ELR (cell line): ENCODE measurements at regions not wholly inside any gene's neighbourhood (a gene's known extent, or its start where the extent isn't known, plus 50 kb on each side); places are given as distances from the start of the nearest gene placed in this dataset.
"Not testable (repeated sequence)": the region's sequence is repeated elsewhere in the genome, so short reads cannot be mapped to it uniquely, and the experiment has no call there.

Experiments
- DNase-seq: peaks from one replicate; pipeline ENCODE4 v3.0.0-alpha.2; 2015; ENCODE audit warnings: low read depth

- no peak for DNase-seq
Measured at GRCh38 chr2:220347626-220348025, 720.2 kb downstream of the SLC4A3 start.

GRCh38 chr2:220348206-220348605, 720.8 kb downstream of the SLC4A3 start:
- no peak for DNase-seq

DNA sequence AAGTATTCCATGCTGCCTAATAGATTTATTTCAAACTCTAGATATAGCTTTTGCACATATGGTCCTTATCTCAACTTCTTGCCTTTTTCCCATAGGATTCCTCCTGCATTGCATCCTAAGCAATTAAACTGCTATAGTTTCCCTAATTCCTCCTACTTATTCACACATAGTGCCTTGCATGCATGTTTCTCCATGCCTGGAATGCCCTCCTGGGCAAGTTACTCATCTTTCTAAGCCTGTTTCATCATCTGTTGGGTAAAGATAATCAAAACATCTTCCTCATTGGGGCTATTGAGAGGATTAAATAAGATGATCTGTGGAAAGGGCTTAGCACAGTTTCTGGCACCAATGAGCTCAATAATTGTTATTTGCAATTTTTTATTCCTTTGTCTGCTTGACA, 726.5 kb downstream of the SLC4A3 start:
- peak; percentile 20 for DNase-seq

DNA sequence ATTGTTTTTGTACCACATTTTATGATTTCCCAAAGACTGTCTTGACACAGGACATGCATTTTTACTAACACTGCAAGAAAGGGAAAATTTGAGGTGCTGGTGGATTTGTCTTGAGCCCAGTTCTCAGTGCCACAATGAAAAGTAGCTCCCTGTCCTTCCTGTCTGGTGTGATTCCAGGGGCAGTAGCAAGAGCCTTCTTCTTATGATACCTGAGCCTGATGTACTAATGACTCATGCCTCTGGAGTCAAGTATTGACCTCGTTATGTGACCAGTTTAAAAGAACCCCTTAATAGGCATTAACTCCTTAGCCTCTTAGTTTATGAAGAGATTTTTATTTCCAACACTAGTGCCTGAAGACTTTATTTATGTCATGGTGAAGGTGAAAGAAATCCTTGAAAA, 728.6 kb downstream of the SLC4A3 start:
- peak; percentile 17 for DNase-seq

DNA sequence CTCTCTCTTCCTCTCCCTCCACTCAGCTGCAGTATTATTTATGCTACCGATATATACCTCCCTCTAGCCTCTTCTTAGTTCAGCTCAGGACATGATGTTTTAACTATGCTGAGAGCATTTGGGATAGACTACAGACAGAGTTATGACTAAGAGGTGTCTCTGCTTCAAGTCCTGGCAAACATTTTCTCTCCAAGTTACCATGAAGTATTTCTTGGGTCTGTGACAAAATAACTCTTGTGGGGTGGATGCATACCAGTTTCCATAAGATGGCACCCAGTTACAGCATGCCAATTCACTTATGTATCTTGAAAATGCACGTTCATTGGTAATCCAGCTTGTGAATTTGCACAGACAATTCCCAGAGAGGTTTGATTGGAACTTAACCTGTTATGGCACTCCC, 737.6 kb downstream of the SLC4A3 start:
- no peak for DNase-seq

DNA sequence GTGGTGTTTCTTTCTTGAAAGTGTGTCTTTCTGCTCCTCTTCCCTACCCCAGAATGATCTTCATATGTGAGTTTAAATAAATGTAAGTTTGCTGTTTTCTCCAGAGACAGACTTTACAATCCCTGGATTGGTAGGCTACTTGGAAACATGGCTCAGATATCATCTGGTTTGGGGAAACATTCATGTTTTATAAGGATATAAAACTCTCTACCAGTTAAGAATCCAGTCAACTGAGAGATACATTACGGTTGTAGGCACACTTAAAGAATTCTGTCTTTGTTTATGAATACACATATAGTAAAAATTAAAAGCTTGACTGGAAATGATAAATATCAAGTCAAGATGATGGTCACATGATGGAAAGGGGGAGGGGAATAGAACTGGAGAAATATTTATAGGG, 739.3 kb downstream of the SLC4A3 start:
- DNase-seq: no peak

DNA sequence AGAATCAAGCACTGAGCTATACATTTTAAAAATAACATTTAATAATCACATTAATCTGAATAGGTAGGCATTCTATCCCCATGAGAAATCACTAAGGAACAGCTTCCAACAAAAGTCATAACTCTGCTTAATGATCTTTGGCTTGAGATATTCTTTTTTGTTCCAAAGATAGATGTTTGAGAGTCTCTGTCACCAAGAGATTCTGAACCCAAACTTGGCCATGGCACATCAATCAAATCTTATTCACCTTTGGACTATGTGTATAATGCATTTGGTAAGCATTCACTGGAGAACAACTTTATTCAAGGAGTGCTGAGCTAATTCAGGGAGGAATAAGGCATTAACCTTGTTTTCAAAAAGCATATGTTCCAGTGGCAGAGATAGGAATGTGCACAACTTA, 743.3 kb downstream of the SLC4A3 start:
- DNase-seq: no peak

- DNase-seq: no peak
Measured at GRCh38 chr2:220371211-220371610, 743.8 kb downstream of the SLC4A3 start.

DNA sequence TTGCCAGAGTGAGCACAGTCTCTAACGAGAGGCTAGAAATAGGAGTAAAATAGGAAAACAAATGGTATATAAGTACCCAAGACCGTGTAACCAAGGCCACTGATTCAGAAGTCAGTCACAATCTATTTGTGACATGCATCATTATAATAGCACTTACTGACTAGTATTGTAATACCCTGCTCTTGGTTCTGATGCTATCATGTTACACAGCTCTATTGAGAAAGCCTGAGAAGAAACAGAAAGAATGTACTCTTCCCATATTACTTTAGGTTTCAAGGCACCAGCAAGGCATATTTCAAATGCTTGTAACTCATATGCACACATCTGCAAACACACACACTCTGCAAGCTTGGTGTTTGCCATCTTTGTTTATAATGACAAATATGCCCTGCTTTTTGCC, 746.4 kb downstream of the SLC4A3 start:
- peak; percentile 8 for DNase-seq

GRCh38 chr2:220374282-220374681, 746.9 kb downstream of the SLC4A3 start:
- no peak for DNase-seq

GRCh38 chr2:220377482-220378155, 750.2 kb downstream of the SLC4A3 start:
- no peak for DNase-seq

DNA sequence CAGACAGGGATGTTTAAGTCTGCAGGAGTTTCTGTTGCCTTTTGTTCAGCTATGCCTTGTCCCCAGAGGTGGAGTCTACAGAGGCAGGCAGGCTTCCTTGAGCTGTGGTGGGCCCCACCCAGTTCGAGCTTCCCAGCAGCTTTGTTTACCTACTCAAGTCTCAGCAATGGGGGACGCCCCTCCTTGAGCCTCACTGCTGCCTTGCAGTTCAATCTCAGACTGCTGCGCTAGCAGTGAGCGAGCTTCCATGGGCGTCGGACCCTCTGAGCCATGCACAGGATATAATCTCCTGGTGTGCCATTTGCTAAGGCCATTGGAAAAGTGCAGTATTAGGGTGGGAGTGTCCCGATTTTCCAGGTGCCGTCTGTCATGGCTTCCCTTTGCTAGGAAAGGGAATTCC, 760.3 kb downstream of the SLC4A3 start:
- DNase-seq: not testable (repeated sequence)

GRCh38 chr2:220393711-220394110, 766.3 kb downstream of the SLC4A3 start:
- no peak for DNase-seq

- peak; percentile 61 for DNase-seq
Measured at GRCh38 chr2:220394433-220394832, 767.0 kb downstream of the SLC4A3 start.

GRCh38 chr2:220396287-220396686, 768.9 kb downstream of the SLC4A3 start:
- peak; percentile 10 for DNase-seq

- DNase-seq: no peak
Measured at GRCh38 chr2:220410296-220410695, 782.9 kb downstream of the SLC4A3 start.

GRCh38 chr2:220417503-220417902, 790.1 kb downstream of the SLC4A3 start:
- DNase-seq: no peak

DNA sequence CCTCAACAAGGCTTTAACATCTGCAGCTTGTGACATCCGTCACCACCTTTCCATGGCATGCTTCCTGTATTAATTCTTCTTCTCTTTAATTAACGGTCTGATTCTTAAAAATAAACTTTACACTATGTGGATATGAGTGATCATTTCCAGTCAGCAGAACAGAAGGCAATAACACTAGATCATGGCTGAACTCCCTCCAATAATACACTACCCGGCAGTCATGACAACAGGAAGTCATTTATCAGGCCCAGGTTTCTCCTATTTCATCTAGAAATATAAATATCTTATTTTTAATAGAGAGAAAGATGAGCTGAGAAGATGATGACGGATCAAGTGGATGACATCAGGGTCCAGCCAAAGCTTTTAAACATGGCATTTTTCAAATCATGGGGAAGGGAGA, 792.2 kb downstream of the SLC4A3 start:
- DNase-seq: no peak

GRCh38 chr2:220420820-220421219, 793.4 kb downstream of the SLC4A3 start:
- no peak for DNase-seq

GRCh38 chr2:220422676-220423075, 795.2 kb downstream of the SLC4A3 start:
- DNase-seq: no peak

- no peak for DNase-seq
Measured at GRCh38 chr2:220424561-220424960, 797.1 kb downstream of the SLC4A3 start.

GRCh38 chr2:220432645-220433044, 805.2 kb downstream of the SLC4A3 start:
- DNase-seq: no peak

- DNase-seq: no peak
Measured at GRCh38 chr2:220433131-220433530, 805.7 kb downstream of the SLC4A3 start.

DNA sequence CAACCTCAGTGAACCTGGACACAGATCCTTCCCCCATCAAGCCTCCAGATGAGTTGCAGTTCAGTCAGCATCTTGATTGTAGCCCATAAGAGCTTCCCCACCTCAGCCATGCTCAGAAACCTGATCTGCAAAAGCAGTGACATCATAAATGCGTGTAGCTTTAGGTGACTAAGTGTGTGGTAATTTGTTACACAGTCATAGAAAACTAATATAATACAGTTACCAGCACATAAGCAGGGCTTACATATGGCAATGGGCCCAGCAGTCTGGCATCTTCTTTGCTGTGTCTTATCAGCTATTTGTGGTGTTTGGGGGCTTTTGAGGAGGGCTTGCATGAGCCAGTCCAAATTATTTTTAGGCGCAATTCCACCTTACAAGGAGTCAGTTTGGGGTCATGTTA, 807.0 kb downstream of the SLC4A3 start:
- peak; percentile 82 for DNase-seq

- peak; percentile 4 for DNase-seq
Measured at GRCh38 chr2:220437938-220438337, 810.5 kb downstream of the SLC4A3 start.
